HepG2 (cell line): ENCODE measurements at regions not wholly inside any gene's neighbourhood (a gene's known extent, or its start where the extent isn't known, plus 50 kb on each side); places are given as distances from the start of the nearest gene placed in this dataset.

Experiments
- ATAC-seq: fragments of 200-7000 bp; cut with Tn5 transposase; 3 replicates; pipeline ENCODE4 v1.9.1; 2020; ENCODE audit warnings: mild to moderate bottlenecking, moderate library complexity
- BruUV-seq: library from RNA; stranded (reverse); fragments of 400-500 nt; replicated peaks from 2 replicates; lab custom pipeline; 2021; lab: Mats Ljungman, UMichigan
- CTCF ChIA-PET: fragments of 300-600 bp; formaldehyde crosslinking; extraction: SDS; loops from one replicate; lab custom pipeline; 2021; ENCODE audit warnings: low total read pairs, inconsistent platforms, low intra/inter-chr PET ratio; lab: Yijun Ruan, JAX
- POLR2A ChIA-PET: fragments of 350-600 bp; sonication (Branson Sonifier 250); formaldehyde crosslinking; loops from one replicate; lab custom pipeline; 2020; ENCODE audit warnings: antibody characterized with exemption, inconsistent platforms; lab: Yijun Ruan, JAX
- DNase-seq: peaks from one replicate; pipeline ENCODE4 v3.0.0-alpha.2; 2015; ENCODE audit warnings: low spot score
- FAIRE-seq: peaks from 3 replicates; lab custom pipeline; 2011; peaks lifted over from hg19 to GRCh38; lab: Jason Lieb, UNC
- H2AFZ ChIP-seq: one replicate; pipeline ENCODE4 v1.6.1; 2011; ENCODE audit warnings: low read length, inconsistent platforms
- H3K27ac ChIP-seq: fragments of 300-600 bp; 3 replicates; pipeline ENCODE4 v1.8.0; 2011; ENCODE audit warnings: mixed run types, mild to moderate bottlenecking, mixed read lengths, low read length, inconsistent platforms; ENCODE audit not compliant: insufficient read depth; ENCODE audit errors: extremely low read length
- H3K27me3 ChIP-seq, 2 experiments: fragments of 200-600 bp in 1 of 2; 2 replicates in 1 of 2; 3 replicates in 1 of 2; pipeline versions ENCODE4 v1.6.0 to v1.8.0; 2011; ENCODE audit warnings: low read length in 2 of 2, mild to moderate bottlenecking in 2 of 2, moderate library complexity in 2 of 2, inconsistent platforms in 1 of 2; ENCODE audit not compliant: insufficient read depth in 2 of 2, control insufficient read depth in 1 of 2
- H3K36me3 ChIP-seq, 2 experiments: fragments of 200-600 bp in 1 of 2; replicated peaks in 1 of 2; 2 replicates in 1 of 2; 3 replicates in 1 of 2; pipeline versions ENCODE4 v1.5.1 to v1.8.0; 2011; ENCODE audit warnings: low read length in 2 of 2, inconsistent platforms in 1 of 2; ENCODE audit not compliant: insufficient read depth in 2 of 2, control insufficient read depth in 1 of 2
- H3K4me1 ChIP-seq: 2 replicates; pipeline ENCODE4 v1.5.1; 2012; ENCODE audit warnings: low read length, inconsistent platforms; ENCODE audit not compliant: insufficient read depth
- H3K4me2 ChIP-seq: 2 replicates; pipeline ENCODE4 v1.6.0; 2011; ENCODE audit warnings: low read depth, low read length, inconsistent platforms
- H3K4me3 ChIP-seq, 3 experiments: fragments of 200-600 bp in 1 of 3; sonication (generic), shearing (Covaris generic) in 1 of 3; replicated peaks in 1 of 3; 2 replicates each; pipeline ENCODE4 v1.5.1; 2011 to 2016; ENCODE audit warnings: low read length in 3 of 3, inconsistent platforms in 2 of 3, low read depth in 2 of 3, mild to moderate bottlenecking in 2 of 3, control low read depth in 1 of 3, mixed read lengths in 1 of 3; ENCODE audit not compliant: insufficient read depth in 1 of 3
- H3K79me2 ChIP-seq: one replicate; pipeline ENCODE4 v1.6.1; 2011; ENCODE audit warnings: low read length, inconsistent platforms; ENCODE audit not compliant: insufficient read depth
- H3K9ac ChIP-seq: 2 replicates; pipeline ENCODE4 v1.6.0; 2011; ENCODE audit warnings: mild to moderate bottlenecking, low read depth, low read length, inconsistent platforms; ENCODE audit not compliant: insufficient read depth
- H3K9me3 ChIP-seq: 2 replicates; pipeline ENCODE4 v1.5.1; 2012; ENCODE audit warnings: mild to moderate bottlenecking, low read length
- H4K20me1 ChIP-seq: 2 replicates; pipeline ENCODE4 v1.6.0; 2011; ENCODE audit warnings: inconsistent platforms, mild to moderate bottlenecking, low read length, moderate library complexity; ENCODE audit not compliant: insufficient read depth
- CTCF ChIP-seq: sonication (generic); formaldehyde crosslinking; IDR thresholded peaks from 2 replicates; pipeline ENCODE4 v1.5.0; 2020; ENCODE audit warnings: mild to moderate bottlenecking, missing genetic modification reagents, moderate library complexity
- HES4 ChIP-seq: sonication (generic); formaldehyde crosslinking; IDR thresholded peaks from 2 replicates; pipeline ENCODE4 v1.9.0; 2021; ENCODE audit warnings: mild to moderate bottlenecking, missing genetic modification reagents, borderline replicate concordance
- HOXA5 ChIP-seq: sonication (generic); formaldehyde crosslinking; IDR thresholded peaks from 2 replicates; pipeline ENCODE4 v1.4.0; 2020; ENCODE audit warnings: missing genetic modification reagents
- KDM4B ChIP-seq: sonication (generic); formaldehyde crosslinking; IDR thresholded peaks from 2 replicates; pipeline ENCODE4 v1.4.0; 2020; ENCODE audit warnings: missing genetic modification reagents
- RERE ChIP-seq: IDR thresholded peaks from 2 replicates; pipeline ENCODE4 v1.6.1; 2016; ENCODE audit warnings: low read depth, missing genetic modification reagents, missing compliant biosample characterization
- ZNF724P ChIP-seq: sonication (generic); formaldehyde crosslinking; IDR thresholded peaks from 2 replicates; pipeline ENCODE4 v1.8.0; 2022; ENCODE audit warnings: missing genetic modification reagents, borderline replicate concordance
- ZNF83 ChIP-seq: sonication (generic); formaldehyde crosslinking; IDR thresholded peaks from 2 replicates; pipeline ENCODE4 v1.4.0; 2020; ENCODE audit warnings: missing genetic modification reagents, mild to moderate bottlenecking, borderline replicate concordance
- WGBS: methylation state at CpG from one replicate; pipeline ENCODE4 v1.1.6; 2017; ENCODE audit warnings: low lambda C conversion rate; 5-methylcytosine and 5-hydroxymethylcytosine counted together
- in situ Hi-C: cut with HindIII; loops from 2 replicates; pipeline ENCODE4 v1.10.0; 2017; ENCODE audit warnings: low pct_unique_long_range_greater_than_20kb; ENCODE audit not compliant: extremely low pct_ligation_motif_present
- intact Hi-C: fragments of 100-400 bp; cut with micrococcal nuclease; formaldehyde crosslinking; loops from one replicate; pipeline ENCODE4 v1.10.0; 2022; ENCODE audit not compliant: unreplicated experiment
- TF ChIP-seq, protein P1 (sequence below): sonication (generic); formaldehyde crosslinking; IDR thresholded peaks from 2 replicates; pipeline ENCODE4 v1.4.0; 2020; ENCODE audit warnings: mild to moderate bottlenecking, missing genetic modification reagents

GRCh38 chr10:28094121-28094520 is 95.2 kb upstream of the ODAD2 start (continued):
- no peak for TF ChIP-seq RERE

DNA sequence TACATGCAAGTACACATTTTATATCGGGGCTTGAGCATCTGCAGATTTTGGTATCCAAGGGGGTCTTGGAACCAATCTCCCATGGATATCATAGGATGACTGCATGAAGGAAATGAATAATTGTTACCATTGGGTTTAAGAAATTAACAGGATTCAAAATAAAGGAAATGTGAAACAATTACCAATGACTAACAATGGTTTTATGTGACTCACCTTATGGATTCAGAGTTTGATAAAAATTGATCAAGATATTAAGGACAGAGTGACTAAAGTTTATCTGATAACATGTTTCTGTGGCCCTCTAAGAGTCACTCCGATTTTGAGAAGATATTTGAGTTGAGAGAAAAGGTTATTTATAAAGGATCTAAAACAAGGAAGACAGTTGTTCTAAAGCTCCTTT is 93.0 kb upstream of the ODAD2 start:
- H3K36me3 ChIP-seq = peaks cover 0 to 11% of the 10 kb centered on the region in 2 experiments; a peak in 2 of 5 replicates
- no peak overlapping the region for H3K4me2 ChIP-seq
- H3K4me3 ChIP-seq = no peak overlapping the region
- H3K27me3 ChIP-seq = no peaks in the 10 kb centered on the region
- DNase-seq (no peak), ATAC-seq (no peak), FAIRE-seq (no peak)
- no peaks in the 10 kb centered on the region for H3K9me3 ChIP-seq
- ChIA-PET POLR2A (no interaction called here), CTCF (no interaction called here)
- no peak overlapping the region for H3K9ac ChIP-seq
- H3K4me1 ChIP-seq = no peaks in the 10 kb centered on the region
- H3K27ac ChIP-seq = no peak overlapping the region
- BruUV-seq = no TSS peak
- H2AFZ ChIP-seq = no peak overlapping the region
- no peaks in the 10 kb centered on the region for H3K79me2 ChIP-seq
- intact Hi-C loops = no loop called here
- no peaks in the 10 kb centered on the region for H4K20me1 ChIP-seq
- 89% methylated on average over 2 of the region's 2 CpGs for WGBS
- in situ Hi-C loops = no loop called here
- TF ChIP-seq ZNF724P (no peak), HOXA5 (CRISPR knock-in tag) (no peak), ZNF83 (CRISPR knock-in tag) (no peak), CTCF (no peak), HES4 (CRISPR knock-in tag) (no peak), KDM4B (CRISPR knock-in tag) (no peak)
- TF ChIP-seq, protein P1, sequence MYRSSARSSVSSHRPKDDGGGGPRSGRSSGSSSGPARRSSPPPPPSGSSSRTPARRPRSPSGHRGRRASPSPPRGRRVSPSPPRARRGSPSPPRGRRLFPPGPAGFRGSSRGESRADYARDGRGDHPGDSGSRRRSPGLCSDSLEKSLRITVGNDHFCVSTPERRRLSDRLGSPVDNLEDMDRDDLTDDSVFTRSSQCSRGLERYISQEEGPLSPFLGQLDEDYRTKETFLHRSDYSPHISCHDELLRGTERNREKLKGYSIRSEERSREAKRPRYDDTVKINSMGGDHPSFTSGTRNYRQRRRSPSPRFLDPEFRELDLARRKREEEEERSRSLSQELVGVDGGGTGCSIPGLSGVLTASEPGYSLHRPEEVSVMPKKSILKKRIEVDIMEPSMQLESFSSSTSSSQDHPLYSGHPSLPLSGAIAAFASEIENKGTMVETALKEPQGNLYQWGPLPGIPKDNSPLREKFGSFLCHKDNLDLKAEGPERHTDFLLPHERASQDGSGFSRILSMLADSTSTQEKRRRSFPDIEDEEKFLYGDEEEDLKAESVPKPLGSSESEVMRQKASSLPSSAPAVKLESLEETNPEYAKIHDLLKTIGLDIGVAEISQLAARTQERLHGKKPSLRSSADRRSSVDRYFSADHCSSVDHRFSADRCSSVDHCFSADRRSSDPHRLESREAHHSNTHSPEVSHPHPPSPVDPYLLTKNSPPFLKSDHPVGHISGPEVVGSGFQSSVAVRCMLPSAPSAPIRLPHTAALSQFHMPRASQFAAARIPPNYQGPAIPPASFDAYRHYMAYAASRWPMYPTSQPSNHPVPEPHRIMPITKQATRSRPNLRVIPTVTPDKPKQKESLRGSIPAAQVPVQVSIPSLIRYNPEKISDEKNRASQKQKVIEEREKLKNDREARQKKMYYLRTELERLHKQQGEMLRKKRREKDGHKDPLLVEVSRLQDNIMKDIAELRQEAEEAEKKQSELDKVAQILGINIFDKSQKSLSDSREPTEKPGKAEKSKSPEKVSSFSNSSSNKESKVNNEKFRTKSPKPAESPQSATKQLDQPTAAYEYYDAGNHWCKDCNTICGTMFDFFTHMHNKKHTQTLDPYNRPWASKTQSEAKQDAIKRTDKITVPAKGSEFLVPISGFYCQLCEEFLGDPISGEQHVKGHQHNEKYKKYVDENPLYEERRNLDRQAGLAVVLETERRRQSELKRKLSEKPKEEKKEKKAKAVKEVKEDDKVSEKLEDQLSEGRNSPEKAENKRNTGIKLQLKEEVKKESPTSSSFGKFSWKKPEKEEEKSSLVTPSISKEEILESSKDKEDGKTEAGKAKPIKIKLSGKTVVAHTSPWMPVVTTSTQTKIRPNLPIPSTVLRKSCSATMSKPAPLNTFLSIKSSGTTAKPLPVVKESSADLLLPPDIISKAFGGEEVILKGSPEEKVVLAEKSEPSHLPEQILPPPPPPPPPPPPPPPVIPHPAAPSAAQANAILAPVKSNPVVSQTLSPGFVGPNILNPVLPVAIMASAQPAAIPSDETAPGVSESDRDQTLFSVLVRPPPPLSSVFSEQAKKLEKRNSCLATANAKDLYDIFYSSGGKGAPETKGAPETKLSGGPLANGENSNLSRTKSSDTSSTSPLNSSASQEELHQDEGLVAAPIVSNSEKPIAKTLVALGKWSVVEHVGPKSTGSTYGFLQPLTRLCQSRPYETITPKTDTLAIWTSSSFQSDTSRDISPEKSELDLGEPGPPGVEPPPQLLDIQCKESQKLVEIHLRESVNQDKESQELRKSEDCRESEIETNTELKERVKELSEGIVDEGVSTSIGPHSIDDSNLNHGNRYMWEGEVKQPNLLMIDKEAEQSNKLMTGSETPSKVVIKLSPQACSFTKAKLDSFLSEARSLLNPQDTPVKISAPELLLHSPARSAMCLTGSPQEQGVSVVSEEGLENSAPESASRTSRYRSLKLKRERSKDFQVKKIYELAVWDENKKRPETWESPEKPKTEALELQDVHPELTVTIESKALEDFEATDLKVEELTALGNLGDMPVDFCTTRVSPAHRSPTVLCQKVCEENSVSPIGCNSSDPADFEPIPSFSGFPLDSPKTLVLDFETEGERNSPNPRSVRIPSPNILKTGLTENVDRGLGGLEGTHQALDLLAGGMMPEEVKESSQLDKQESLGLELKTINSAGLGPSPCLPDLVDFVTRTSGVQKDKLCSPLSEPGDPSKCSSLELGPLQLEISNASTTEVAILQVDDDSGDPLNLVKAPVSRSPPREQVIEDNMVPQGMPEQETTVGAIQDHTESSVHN (CRISPR knock-in tag) = no peak
